Endothelial cell of umbilical vein (primary cell): ENCODE measurements at regions not wholly inside any gene's neighbourhood (a gene's known extent, or its start where the extent isn't known, plus 50 kb on each side); places are given as distances from the start of the nearest gene placed in this dataset.

ENCODE experiments used
- BruUV-seq: library from RNA; stranded (reverse); fragments of 400-500 nt; replicated peaks from 2 replicates; lab custom pipeline; 2021; lab: Mats Ljungman, UMichigan
- CTCF ChIA-PET: fragments of 300-600, 350-600 bp; sonication (Branson Sonifier 250); formaldehyde crosslinking; loops from one replicate; lab custom pipeline; 2021; ENCODE audit warnings: antibody characterized with exemption, inconsistent platforms; lab: Charles Lee
- POLR2A ChIA-PET: fragments of 300-600, 350-600 bp; sonication (Branson Sonifier 250); formaldehyde crosslinking; loops from one replicate; lab custom pipeline; 2021; ENCODE audit warnings: antibody characterized with exemption, inconsistent platforms; lab: Charles Lee
- DNase-seq: peaks from one replicate; pipeline ENCODE4 v3.0.0-alpha.2; 2011; ENCODE audit warnings: low read depth, low spot score
- FAIRE-seq: peaks from 2 replicates; lab custom pipeline; 2011; peaks lifted over from hg19 to GRCh38; lab: Jason Lieb, UNC
- H2AFZ ChIP-seq: 2 replicates; pipeline ENCODE4 v1.6.0; 2012; ENCODE audit warnings: low read depth, low read length, control low read depth, inconsistent platforms
- H3K27ac ChIP-seq: 2 replicates; pipeline ENCODE4 v1.5.1; 2011; ENCODE audit warnings: low read depth, mild to moderate bottlenecking, control low read depth, low read length, moderate library complexity; ENCODE audit not compliant: insufficient read depth
- H3K27me3 ChIP-seq, 2 experiments: 2 replicates each; pipeline versions ENCODE4 v1.6.0 to v1.6.1; 2011; ENCODE audit warnings: low read length in 2 of 2, mixed read lengths in 1 of 2; ENCODE audit not compliant: control insufficient read depth in 2 of 2, insufficient read depth in 2 of 2
- H3K36me3 ChIP-seq, 2 experiments: 2 replicates in 1 of 2; 3 replicates in 1 of 2; pipeline ENCODE4 v1.5.1; 2011; ENCODE audit warnings: low read length in 2 of 2, mild to moderate bottlenecking in 1 of 2, moderate library complexity in 1 of 2; ENCODE audit not compliant: control insufficient read depth in 2 of 2, insufficient read depth in 2 of 2; ENCODE audit errors: extremely low read depth in 1 of 2
- H3K4me1 ChIP-seq: 3 replicates; pipeline ENCODE4 v1.5.1; 2011; ENCODE audit warnings: mild to moderate bottlenecking, low read length; ENCODE audit not compliant: control insufficient read depth, insufficient read depth; ENCODE audit errors: extremely low read depth
- H3K4me2 ChIP-seq: 2 replicates; pipeline ENCODE4 v1.6.1; 2011; ENCODE audit warnings: low read length, control low read depth, mixed read lengths; ENCODE audit not compliant: insufficient read depth
- H3K4me3 ChIP-seq, 3 experiments: fragments of 200-600 bp in 1 of 3; sonication (generic), shearing (Covaris generic) in 1 of 3; replicated peaks in 1 of 3; 2 replicates each; pipeline ENCODE4 v1.5.1; 2011 to 2016; ENCODE audit warnings: control low read depth in 3 of 3, low read length in 3 of 3, mild to moderate bottlenecking in 2 of 3, inconsistent platforms in 1 of 3, low read depth in 1 of 3, moderate library complexity in 1 of 3; ENCODE audit not compliant: insufficient read depth in 1 of 3
- H3K79me2 ChIP-seq: 2 replicates; pipeline ENCODE4 v1.6.0; 2012; ENCODE audit warnings: low read length, inconsistent platforms; ENCODE audit not compliant: control insufficient read depth, insufficient read depth
- H3K9ac ChIP-seq: replicated peaks from 2 replicates; pipeline ENCODE3; 2011; ENCODE audit warnings: low read length, control low read depth; ENCODE audit not compliant: insufficient read depth; ENCODE audit errors: extremely low read depth
- H3K9me1 ChIP-seq: replicated peaks from 3 replicates; pipeline ENCODE4 v1.6.0; 2011; ENCODE audit warnings: mild to moderate bottlenecking, low read length; ENCODE audit not compliant: control insufficient read depth, insufficient read depth; ENCODE audit errors: extremely low read depth
- H3K9me3 ChIP-seq: replicated peaks from 2 replicates; pipeline ENCODE4 v1.5.1; 2012; ENCODE audit warnings: low read length, inconsistent platforms; ENCODE audit not compliant: control insufficient read depth, insufficient read depth
- H4K20me1 ChIP-seq: replicated peaks from 2 replicates; pipeline ENCODE3; 2011; ENCODE audit warnings: mild to moderate bottlenecking, low read length; ENCODE audit not compliant: control insufficient read depth, insufficient read depth; ENCODE audit errors: extremely low read depth
- EZH2 ChIP-seq: IDR thresholded peaks from 2 replicates; pipeline ENCODE4 v1.6.1; 2012; ENCODE audit warnings: borderline replicate concordance, low read depth, mild to moderate bottlenecking, moderate library complexity, low read length, inconsistent platforms; ENCODE audit not compliant: severe bottlenecking
- FOS ChIP-seq: IDR thresholded peaks from 2 replicates; pipeline ENCODE4 v1.6.1; 2011; ENCODE audit warnings: mild to moderate bottlenecking, low read length, moderate library complexity, borderline replicate concordance; ENCODE audit not compliant: insufficient read depth
- GATA2 ChIP-seq: IDR thresholded peaks from 2 replicates; pipeline ENCODE4 v1.7.0; 2011; ENCODE audit warnings: low read depth, mild to moderate bottlenecking, moderate library complexity, mixed read lengths, low read length; ENCODE audit not compliant: insufficient read length, insufficient read depth
- JUN ChIP-seq: IDR thresholded peaks from 2 replicates; pipeline ENCODE4 v1.6.1; 2011; ENCODE audit warnings: borderline replicate concordance, low read depth; ENCODE audit not compliant: insufficient read length, insufficient read depth
- MYC ChIP-seq: IDR thresholded peaks from one replicate; pipeline ENCODE4 v1.6.1; 2011; ENCODE audit warnings: mild to moderate bottlenecking, low read depth, low read length
- POLR2A ChIP-seq: IDR thresholded peaks from 2 replicates; pipeline ENCODE4 v1.6.1; 2012; ENCODE audit warnings: low read depth, mild to moderate bottlenecking, control low read depth, low read length
- POLR2AphosphoS5 ChIP-seq: IDR thresholded peaks from 2 replicates; pipeline ENCODE4 v1.6.1; 2012; ENCODE audit warnings: low read depth, mild to moderate bottlenecking, control low read depth, low read length, moderate library complexity; ENCODE audit not compliant: insufficient read depth
- dilution Hi-C: fragments of 300-500 bp; cut with MboI; formaldehyde crosslinking; loops from one replicate; pipeline ENCODE4 v1.15.0; 2019; ENCODE audit warnings: low sequenced_read_pairs; ENCODE audit not compliant: extremely low pct_ligation_motif_present
- intact Hi-C: fragments of 100-400 bp; cut with micrococcal nuclease; formaldehyde crosslinking; loops from one replicate; pipeline ENCODE4 v1.10.0; 2022
- TF ChIP-seq, protein P1 (sequence below), 2 donors: IDR thresholded peaks; 1 replicate in 1 of 2; 2 replicates in 1 of 2; pipeline ENCODE4 v1.5.1; 2011; ENCODE audit warnings: low read length in 2 of 2, mild to moderate bottlenecking in 2 of 2, moderate library complexity in 2 of 2, control low read depth in 1 of 2, inconsistent platforms in 1 of 2, low read depth in 1 of 2; ENCODE audit not compliant: insufficient read depth in 1 of 2; ENCODE audit errors: extremely low read depth in 1 of 2
- TF ChIP-seq, protein P2 (sequence below): IDR thresholded peaks from 2 replicates; pipeline ENCODE4 v1.6.1; 2011; ENCODE audit not compliant: insufficient read depth, insufficient read length

DNA sequence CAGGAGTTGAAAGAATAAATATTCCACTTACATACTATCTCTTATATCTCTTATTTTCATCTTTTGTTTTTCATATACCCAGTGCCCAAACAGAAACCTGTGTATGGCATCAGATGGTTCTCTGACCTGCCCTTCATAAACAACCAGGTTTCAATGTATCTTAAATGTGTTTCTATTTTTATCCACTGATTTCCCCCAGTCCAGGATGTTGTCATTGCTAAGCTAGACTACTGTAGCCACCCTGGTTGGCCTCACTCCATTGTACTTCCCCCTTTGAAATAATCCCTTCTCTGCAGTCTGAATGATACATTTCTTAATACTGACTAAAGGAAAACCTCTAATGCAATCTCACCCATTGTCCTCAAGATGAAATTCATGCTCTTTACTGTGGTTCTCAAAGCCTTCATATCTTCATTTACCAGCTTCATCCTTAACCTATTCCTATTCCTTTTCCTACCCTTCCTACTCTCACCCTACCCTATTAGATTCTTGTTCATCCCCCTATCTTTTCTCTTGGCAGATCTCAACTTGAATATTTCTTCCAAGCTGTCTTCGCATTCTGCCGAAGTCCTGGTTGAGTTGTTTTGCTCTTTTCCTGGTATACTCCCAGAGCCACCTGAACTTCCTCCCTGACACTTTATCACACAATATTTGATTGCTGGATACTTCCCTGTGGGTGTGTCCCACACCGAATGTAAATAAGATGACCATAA lies 312.4 kb downstream of the FOXG1 start:
- Histone ChIP-seq H3K9ac (no peak overlapping the region), H3K4me2 (no peak overlapping the region), H4K20me1 (no peaks in the 10 kb centered on the region), H3K9me1 (no peaks in the 10 kb centered on the region), H3K9me3 (no peaks in the 10 kb centered on the region), H3K36me3 (no peaks in the 10 kb centered on the region), H3K27me3 (no peaks in the 10 kb centered on the region), H3K4me1 (no peaks in the 10 kb centered on the region), H3K79me2 (no peaks in the 10 kb centered on the region), H3K4me3 (no peak overlapping the region), H2AFZ (no peak overlapping the region), H3K27ac (no peak overlapping the region)
- no peak for TF ChIP-seq FOS
- TF ChIP-seq JUN = no peak
- TF ChIP-seq EZH2 = no peak
- no peak for TF ChIP-seq GATA2
- TF ChIP-seq POLR2A = no peak
- no peak for TF ChIP-seq POLR2AphosphoS5
- TF ChIP-seq MYC = no peak
- TF ChIP-seq, protein P1, sequence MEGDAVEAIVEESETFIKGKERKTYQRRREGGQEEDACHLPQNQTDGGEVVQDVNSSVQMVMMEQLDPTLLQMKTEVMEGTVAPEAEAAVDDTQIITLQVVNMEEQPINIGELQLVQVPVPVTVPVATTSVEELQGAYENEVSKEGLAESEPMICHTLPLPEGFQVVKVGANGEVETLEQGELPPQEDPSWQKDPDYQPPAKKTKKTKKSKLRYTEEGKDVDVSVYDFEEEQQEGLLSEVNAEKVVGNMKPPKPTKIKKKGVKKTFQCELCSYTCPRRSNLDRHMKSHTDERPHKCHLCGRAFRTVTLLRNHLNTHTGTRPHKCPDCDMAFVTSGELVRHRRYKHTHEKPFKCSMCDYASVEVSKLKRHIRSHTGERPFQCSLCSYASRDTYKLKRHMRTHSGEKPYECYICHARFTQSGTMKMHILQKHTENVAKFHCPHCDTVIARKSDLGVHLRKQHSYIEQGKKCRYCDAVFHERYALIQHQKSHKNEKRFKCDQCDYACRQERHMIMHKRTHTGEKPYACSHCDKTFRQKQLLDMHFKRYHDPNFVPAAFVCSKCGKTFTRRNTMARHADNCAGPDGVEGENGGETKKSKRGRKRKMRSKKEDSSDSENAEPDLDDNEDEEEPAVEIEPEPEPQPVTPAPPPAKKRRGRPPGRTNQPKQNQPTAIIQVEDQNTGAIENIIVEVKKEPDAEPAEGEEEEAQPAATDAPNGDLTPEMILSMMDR (IDR thresholded peaks at IDR 0.05; ENCODE audit: extremely low read depth in 1 of 2, insufficient read depth in 1 of 2, low read depth in 1 of 2, low read length in 2 of 2) = no peak
- TF ChIP-seq, protein P2, sequence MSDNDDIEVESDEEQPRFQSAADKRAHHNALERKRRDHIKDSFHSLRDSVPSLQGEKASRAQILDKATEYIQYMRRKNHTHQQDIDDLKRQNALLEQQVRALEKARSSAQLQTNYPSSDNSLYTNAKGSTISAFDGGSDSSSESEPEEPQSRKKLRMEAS = no peak
- ChIA-PET POLR2A (no interaction called here), CTCF (no interaction called here)
- intact Hi-C loops (no loop called here), dilution Hi-C loops (no loop called here)
- no TSS peak for BruUV-seq
- DNase-seq (no peak), FAIRE-seq (no peak)
